Left colon (tissue), 2 donors: ENCODE measurements at regions not wholly inside any gene's neighbourhood (a gene's known extent, or its start where the extent isn't known, plus 50 kb on each side); places are given as distances from the start of the nearest gene placed in this dataset.

ENCODE experiments used
- ATAC-seq: fragments of 200-7000 bp; cut with Tn5 transposase; one replicate; pipeline ENCODE4 v1.9.1; 2020; ENCODE audit warnings: mild to moderate bottlenecking, moderate library complexity
- DNase-seq, 2 donors: peaks; one replicate each; pipeline ENCODE4 v3.0.0-alpha.2; 2020
- intact Hi-C, 2 donors: fragments of 100-400 bp; cut with DNase I in 1 of 2; cut with micrococcal nuclease in 1 of 2; formaldehyde crosslinking; loops; one replicate each; pipeline versions ENCODE4 v1.11.2 to v1.14.0; 2022; cut with DNase I, micrococcal nuclease
- donor health status: DM: no; HTN: no; CAD: no.
- donor health status: DM: yes; HTN: yes; CAD: no.

DNA sequence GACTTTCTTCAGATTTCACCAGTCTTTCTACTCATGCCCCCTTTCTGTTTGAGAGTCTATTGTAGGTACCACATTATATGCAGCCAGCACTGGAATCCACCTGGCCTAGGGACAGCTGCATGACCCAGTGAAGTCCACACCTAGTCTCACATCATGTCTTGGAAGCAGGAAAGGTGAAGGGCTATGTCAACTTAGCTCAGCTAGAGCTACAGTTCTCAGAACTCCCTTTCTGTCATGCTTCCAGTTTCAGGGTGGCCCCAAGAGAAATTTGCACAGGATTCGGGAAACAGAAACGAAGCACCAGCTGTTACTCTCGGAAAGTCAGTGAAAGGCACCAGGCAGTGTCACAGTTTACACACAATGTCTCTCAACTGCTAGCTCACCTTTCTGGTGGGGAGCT, 51.6 kb upstream of the NLRP1 start:
- DNase-seq (no peak), ATAC-seq (no peak)
- intact Hi-C loops, result no loop called here

DNA sequence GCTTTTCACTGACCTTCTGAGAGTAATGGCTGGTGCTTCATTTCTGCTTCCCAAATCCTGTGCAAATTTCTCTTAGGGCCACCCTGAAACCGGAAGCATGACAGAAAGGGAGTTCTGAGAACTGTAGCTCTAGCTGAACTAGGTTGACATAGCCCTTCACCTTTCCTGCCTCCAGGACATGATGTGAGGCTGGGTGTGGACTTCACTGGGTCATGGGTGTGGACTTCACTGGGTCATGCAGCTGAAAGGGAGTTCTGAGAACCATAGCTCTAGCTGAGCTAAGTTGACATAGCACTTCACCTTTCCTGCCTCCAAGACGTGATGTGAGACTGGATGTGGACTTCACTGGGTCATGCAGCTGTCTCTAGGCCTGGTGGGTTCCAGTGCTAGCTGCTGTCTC, 54.3 kb upstream of the NLRP1 start:
- no peak for DNase-seq
- ATAC-seq, result no peak
- intact Hi-C loops, result no loop called here

DNA sequence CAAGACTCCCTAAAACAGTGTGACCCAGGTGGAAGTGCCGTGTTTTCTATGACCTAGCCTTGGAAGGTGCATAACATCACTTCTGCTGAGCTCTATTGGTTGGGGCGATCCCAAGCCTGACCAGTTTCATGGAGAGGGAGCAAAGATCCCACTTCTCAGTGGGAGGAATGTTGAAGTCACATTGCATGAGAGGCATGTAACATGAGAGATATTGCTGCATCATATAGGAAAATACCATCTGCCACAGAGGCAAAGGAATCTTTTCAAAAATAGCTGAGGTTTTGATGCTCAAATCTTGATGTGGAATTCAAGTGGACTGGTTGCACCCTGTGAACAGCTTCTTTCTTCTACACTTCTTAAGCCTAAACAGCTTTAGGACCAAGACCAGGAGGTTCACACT, 56.4 kb upstream of the NLRP1 start:
- ATAC-seq (no peak), DNase-seq (no peak)
- intact Hi-C loops, result no loop called here

DNA sequence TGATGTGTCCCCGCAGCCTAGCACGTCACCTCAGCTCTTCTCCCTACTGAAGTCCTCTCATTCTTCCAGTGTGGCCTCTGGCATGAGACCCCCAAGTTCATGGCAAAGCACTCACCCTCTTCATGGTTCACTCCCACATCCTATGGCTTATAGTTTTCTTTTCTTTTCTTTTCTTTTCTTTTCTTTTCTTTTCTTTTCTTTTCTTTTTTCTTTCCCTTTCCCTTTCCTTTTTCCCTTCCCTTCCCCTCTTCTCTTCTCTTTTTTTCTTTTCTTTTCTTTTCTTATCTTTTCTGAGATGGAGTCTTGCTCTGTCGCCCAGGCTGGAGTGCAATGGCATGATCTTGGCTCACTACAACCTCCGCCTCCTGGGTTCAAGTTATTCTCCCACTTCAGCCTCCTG, 58.4 kb upstream of the NLRP1 start:
- no peak for DNase-seq
- intact Hi-C loops, result no loop called here
- ATAC-seq, result no peak

DNA sequence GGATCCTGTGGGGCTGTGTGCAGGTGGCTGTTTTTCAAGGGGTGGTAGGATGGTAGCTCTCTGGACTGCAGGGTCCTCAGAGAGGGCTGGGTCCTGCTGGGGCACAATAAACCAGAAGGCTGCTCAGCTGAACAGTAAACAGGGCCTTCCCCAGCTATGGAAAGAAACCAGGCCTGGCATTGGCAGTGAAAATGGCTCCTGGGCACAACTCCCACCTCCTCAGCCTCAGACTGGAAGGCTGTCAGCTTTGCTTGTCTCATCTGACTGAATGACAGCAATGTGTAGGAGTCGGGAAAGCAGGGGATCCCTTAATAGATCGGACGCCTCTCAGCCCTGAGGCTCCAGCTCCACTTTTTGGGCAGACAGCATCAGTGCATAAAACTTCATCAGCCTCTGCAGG, 59.8 kb upstream of the NLRP1 start:
- intact Hi-C loops, result no loop called here
- ATAC-seq, result no peak

DNA sequence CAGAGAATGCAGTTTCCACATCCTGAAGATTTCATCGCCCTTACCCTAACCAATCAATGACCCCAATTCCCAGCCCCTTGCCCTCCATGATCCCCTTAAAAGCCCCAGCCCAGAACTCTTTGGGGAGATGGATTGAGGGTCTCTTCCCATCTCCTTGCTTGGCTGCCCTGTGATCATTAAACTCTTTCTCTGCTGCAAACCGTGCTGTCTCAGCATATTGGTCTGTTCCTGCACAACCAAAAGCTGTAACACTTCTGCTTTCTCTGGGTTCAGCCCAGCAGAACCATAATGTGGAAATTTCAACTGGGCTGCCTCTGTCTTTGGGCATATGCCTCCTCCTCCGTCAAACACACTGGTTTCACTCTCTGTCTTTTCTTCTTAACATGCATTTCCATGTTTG, 67.0 kb upstream of the NLRP1 start:
- intact Hi-C loops, result no loop called here
- no peak for ATAC-seq
- no peak for DNase-seq

More for the DNA sequence above, 59.8 kb upstream of the NLRP1 start:
- no peak for DNase-seq

DNA sequence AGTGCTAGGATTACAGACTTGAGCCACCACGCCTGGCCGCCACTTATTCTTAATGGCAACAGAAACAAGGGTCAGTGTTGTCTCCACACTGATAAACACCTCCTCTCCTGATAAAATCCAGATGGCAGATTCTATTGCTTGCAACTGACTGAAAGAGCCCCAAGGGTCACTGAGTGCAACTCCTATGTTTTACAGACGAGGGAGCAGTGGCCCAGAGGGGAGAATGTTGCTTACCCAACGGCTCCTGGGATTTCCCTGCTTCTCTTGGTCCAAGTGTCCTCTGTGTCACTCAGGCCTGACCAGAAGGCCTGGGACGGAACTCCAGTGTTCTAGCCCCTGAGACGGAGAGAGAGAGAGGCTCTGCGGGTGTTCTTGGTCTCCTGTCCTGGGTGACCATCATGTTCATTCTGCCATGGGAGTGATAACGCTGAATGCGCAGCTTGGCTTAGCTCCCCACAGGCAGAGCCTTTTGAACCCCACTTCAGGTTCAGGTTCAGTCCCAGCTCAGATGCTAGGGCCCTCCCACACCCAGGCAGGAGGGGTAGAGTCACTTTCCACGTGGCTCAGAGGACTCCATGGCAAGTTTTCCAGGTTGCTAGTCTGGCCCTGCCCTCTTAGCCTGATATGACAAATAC, 77.3 kb upstream of the NLRP1 start:
- no peak for DNase-seq
- intact Hi-C loops, result no loop called here
- ATAC-seq, result no peak

DNA sequence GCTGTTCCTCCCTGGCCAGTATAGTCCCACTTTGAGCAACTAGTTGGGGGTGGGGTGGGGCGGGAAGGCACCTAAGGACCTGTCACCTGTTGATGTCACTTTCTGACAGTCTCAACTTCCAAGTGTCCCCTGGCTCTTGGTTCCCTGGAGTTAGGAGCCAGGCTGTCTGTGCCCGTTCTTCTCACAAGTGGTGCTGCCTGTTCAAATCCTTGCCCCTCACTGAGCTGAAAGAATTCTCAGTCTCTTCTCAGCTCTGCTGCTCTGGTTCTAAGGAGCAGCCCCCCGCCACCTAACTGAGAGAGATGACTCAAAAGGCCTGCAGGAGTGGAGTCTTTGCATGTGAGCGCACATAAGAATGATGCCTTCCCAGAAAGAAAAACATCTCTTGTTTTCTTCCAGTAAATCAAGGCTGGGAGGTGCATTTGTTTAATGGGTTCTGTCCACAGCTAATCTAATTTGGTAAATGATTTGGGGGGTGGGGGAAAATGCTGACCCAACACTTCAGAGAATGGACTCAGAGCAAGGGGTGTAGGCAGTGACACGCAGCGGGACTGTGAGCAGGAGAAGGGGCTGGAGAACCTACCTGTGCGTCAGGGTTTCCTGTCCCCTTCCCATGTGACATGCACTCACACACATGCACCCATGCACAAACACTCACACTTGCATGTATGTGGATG, 78.2 kb upstream of the NLRP1 start:
- intact Hi-C loops, result no loop called here
- DNase-seq (no peak), ATAC-seq (no peak)

DNA sequence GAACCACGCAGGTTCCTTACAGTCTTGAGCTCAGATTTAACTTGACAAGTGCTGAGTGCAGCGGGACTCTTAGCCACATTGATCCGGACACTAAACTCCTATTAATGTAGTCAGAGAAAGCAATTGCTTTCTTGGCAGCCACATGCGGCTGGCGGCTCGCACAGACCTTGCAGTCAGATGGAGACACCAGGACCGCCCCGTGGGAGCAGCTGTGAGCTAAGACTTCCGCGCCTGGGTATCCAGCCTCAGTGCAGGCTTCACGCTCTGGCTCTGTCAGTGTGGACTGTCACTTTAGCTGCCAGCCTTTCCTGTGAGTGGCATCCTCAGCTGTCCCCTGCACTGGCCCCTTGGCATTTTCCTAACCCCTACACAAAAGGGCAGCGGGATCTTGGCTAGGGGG, 80.9 kb upstream of the NLRP1 start:
- ATAC-seq, result no peak

DNA sequence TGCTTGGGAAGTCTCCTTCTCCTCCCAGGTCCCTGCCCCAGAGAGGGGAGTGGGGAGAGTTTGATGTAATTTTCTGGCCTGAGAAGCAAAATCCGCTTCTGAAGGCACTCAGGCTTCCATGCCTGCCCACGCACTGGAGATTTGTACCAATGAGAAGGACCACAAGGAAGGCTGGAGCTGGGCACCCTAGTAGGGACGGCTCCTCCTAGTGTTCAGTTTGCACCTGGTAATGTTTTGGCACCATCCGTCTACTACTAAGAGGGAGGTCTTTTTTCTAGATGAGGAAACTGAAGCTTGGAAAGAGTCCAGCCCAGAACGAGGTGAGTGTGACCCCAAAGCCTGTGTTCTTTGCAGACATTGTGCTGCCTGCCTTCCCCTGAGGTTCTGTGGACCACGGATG, 83.6 kb upstream of the NLRP1 start:
- intact Hi-C loops, result no loop called here
- ATAC-seq (no peak), DNase-seq (no peak)

More for the DNA sequence above, 80.9 kb upstream of the NLRP1 start:
- intact Hi-C loops, result no loop called here
- DNase-seq, result no peak

DNA sequence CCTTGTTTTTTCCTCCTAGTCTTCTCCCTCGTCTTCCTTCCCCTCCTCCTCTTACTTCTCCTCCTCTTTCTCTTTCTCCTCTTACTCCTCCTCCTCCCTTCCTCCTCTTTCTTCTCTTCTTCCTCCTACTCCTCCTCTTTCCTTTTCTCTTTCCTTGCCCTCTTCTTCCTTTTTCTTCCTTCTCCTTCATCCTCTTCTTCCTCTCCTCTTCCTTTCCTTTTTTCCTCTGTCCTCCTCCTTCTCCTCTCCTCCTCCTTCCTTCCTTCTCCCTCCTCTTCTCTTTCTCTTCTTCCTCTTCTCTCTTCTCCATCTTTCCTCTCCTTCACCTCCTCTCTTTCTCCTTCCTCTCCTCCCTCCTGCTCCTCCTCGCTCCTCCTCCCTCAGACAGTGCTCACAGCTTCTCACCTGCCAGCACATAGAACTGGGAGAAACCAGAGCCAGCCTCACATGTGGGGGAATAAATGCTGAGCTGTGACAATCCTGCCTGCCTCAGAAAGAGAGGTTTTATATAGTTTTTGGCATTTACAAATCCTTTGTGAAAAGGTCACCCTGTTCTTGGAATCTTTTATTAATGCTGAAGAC, 84.3 kb upstream of the NLRP1 start:
- DNase-seq (no peak), ATAC-seq (no peak)
- intact Hi-C loops, result no loop called here

DNA sequence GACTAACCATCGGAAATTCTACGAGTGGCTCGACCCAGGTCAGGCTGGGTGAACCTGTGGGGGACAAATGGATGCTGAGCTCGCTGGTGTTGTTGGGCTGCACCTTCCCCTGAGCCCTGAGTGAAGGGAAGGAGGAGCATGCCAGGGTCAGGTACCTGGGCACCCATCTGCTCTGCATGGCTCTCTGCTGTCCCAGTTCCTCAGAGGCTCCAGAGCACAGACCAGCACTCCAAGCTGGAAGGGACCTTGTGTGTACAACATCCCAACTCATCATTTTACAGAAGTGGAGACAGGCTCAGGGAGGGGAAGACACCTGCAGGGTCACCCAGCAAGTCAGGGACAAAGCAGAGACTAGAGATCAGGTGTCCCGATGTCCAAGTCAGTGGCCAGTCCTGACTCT, 84.9 kb upstream of the NLRP1 start:
- DNase-seq (no peak), ATAC-seq (no peak)
- intact Hi-C loops, result no loop called here

DNA sequence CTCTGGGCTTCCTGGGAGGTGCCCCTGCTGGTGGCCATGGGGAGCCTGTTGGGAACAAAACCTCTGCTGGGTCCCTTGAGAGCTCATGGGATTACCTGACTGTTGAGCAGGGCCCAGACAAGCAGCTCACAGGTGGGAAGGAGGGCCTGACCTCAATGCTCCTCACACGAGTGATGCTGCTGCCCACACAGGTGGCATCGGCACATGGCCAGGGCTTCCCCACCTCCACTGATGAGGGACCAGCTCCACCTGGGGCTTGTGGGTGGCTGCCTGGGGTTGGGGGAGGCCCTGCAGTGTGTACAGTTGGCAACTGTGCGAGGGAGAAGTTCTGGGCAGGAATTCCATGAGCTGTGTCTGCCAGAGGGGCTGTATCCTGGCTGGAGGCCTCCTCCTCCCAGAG, 87.8 kb upstream of the NLRP1 start:
- DNase-seq, result no peak
- no peak for ATAC-seq
- intact Hi-C loops, result no loop called here

DNA sequence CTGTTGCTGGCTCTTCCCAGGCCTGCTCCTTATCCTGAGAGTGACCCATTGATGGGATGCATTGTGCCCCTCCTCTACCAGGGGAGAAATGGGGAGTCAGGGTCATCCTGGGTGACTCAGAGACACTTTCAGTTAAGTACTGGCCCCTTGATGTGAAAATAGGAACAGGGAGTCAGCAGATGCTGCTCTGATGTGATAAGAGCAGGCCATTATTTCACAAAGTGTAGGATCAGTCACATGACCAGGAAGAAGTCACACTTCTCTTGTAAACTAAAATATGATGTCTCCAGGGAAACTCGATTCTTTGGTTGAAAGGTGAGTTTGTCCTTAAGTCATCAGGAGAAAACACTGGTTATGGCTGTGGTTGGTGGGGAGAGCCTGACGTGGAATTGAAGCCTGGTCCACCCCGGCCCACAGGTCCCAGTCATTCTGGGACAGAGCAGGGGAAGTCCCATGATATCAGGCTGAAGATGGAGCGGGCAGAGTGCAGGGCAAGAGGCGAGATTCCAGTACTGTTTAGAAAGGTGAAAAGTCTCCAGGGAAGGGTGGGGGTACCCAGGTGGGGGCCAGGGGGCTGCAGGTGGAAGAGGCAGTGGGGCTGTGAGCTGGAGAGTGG, 88.6 kb upstream of the NLRP1 start:
- no peak for ATAC-seq
- no peak for DNase-seq
- intact Hi-C loops, result no loop called here

DNA sequence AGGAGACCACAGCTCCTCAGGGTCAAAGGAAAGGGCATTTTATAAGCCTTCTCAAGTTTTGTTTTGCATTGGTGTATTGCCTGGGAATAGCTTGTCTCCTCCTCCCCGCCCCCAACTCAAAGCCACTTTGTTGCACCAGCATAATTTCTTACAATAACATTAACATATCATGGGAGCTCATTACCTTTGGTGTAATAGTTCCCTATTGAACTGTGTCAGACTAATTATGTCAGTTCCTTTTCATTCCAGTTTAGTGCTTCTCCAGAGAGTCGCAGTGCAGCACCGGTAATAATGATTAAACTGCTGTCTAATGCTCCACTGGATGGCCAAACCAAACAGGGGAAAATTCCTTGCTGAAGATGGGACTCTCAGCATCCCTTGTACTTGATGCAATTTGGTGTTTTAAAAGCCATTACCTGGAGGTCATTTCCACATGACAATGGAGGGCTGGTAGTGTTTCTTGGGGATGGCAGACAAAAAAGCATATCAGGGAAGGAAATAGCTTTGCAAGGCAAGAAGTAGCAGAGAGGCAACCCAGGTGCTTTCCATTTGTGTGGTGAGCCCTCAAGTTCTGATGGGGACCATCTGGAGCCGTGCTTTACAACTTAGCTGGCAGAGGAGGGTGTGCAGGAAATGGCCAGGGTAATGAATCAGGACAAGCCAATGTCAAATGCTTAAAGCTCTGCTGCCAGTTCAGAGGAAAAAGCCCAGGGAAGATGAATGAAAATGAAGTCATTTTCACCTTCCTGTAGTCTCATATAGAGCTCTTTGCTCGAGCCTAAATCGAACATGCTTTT, 91.5 kb upstream of the NLRP1 start:
- no peak for ATAC-seq
- DNase-seq, result no peak
- intact Hi-C loops, result no loop called here

DNA sequence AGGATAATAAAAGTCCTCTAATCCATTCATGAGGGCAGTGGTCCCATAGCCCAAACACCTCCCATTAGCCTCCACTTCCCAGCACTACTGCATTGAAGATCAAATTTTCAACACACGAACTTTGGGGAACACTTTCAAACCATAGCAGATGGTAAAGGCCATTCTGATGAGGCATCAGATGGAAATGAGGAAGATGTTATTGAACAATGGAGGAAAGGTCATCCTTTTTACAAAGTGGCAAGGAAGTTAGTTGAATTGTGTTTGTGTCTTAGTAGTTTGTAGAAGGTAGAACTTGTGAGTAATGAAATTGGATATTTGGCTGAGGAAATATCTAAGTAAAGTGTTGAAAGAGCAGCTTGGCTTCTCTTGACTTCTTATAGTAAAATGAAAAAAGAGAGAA, 93.3 kb upstream of the NLRP1 start:
- intact Hi-C loops, result no loop called here
- no peak for DNase-seq
- no peak for ATAC-seq

DNA sequence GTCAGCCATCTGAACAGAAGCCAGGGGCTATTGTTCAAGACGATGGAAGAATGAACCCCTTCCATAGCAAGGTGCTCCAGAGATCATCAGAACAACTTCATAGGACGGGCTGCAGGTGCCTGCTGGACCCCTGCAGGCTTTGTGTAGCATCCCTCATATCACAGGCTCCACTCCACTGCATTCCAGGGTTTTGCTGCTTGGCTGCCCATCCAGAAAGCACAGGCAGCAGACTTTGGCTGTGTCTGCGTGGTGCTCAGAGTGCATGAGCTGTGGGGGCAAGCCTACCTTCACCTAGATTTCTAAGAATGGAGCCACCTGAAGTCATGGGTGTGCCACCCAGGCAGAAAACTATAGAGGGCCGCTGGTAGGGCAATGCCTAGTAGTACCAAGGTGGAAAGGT, 93.9 kb upstream of the NLRP1 start:
- ATAC-seq (no peak), DNase-seq (no peak)
- intact Hi-C loops, result no loop called here

DNA sequence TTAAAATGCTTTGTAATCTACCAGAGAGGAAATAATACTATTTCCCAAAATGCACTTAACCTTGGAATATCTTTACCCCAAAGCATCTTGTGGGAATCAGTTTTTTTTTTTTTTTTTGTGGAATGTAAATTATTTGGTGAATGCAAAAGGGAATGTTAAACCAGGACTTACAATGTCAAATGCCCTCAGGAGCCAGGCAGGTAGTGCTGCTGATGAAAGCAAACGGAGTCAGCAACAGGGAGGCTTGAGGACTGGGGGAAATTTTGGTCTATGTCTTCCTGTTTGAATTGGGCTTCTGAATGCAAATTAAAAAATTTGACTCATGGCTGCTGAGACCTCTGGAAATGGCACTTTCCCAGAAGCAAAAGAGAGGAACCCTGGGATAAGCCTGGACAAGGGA, 96.5 kb upstream of the NLRP1 start:
- intact Hi-C loops, result no loop called here

DNA sequence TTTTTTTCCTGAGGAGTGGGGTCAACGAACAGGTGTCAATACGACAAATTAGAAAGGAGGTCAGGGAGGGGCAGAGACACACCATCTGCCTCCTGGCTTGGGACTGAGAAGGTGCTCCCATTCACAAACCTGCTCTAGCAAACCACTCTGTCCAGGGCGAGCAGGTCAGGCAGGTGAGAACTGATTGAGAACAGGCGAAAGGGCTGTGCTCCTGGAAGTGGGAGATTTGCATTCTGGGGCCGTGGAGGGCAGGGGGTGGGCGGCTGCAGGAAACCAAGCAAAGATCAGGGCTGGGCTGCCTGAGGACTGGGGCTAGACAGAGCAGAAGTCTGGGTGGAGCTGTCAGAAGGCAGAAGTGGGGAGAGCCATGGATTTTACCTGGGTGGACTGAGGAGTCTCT, 98.9 kb upstream of the NLRP1 start:
- no peak for ATAC-seq
- DNase-seq, result no peak
- intact Hi-C loops, result no loop called here

More for the DNA sequence above, 96.5 kb upstream of the NLRP1 start:
- ATAC-seq (no peak), DNase-seq (no peak)
